Astrocyte of the hippocampus (primary cell): ENCODE measurements at regions not wholly inside any gene's neighbourhood (a gene's known extent, or its start where the extent isn't known, plus 50 kb on each side); places are given as distances from the start of the nearest gene placed in this dataset.
"Not testable (repeated sequence)": the region's sequence is repeated elsewhere in the genome, so short reads cannot be mapped to it uniquely, and the experiment has no call there.

Source experiments
- DNase-seq: peaks from one replicate; pipeline ENCODE4 v3.0.0; 2011; ENCODE audit warnings: low read depth, low spot score

GRCh38 chr13:80865329-80865728, 524.4 kb upstream of the SPRY2 start:
- no peak for DNase-seq

GRCh38 chr13:80862456-80862855, 521.5 kb upstream of the SPRY2 start:
- DNase-seq = no peak

- no peak for DNase-seq
These were observed 519.9 kb upstream of the SPRY2 start for GRCh38 chr13:80860845-80861244.

GRCh38 chr13:80858131-80858530, 517.2 kb upstream of the SPRY2 start:
- no peak for DNase-seq

GRCh38 chr13:80857321-80857720, 516.4 kb upstream of the SPRY2 start:
- no peak for DNase-seq

- DNase-seq = no peak
These were observed 509.8 kb upstream of the SPRY2 start for GRCh38 chr13:80850771-80851170.

GRCh38 chr13:80844164-80844563, 503.2 kb upstream of the SPRY2 start:
- no peak for DNase-seq

GRCh38 chr13:80841414-80841813, 500.5 kb upstream of the SPRY2 start:
- DNase-seq = no peak

GRCh38 chr13:80840316-80840976, 499.5 kb upstream of the SPRY2 start:
- DNase-seq = peak; percentile 11

- no peak for DNase-seq
These were observed 495.0 kb upstream of the SPRY2 start for GRCh38 chr13:80835902-80836301.

GRCh38 chr13:80830431-80830830, 489.5 kb upstream of the SPRY2 start:
- DNase-seq = no peak

- DNase-seq = no peak
These were observed 487.8 kb upstream of the SPRY2 start for GRCh38 chr13:80828759-80829158.

GRCh38 chr13:80825276-80825675, 484.4 kb upstream of the SPRY2 start:
- DNase-seq = no peak

- peak; percentile 8 for DNase-seq
These were observed 483.3 kb upstream of the SPRY2 start for GRCh38 chr13:80824229-80824628.

- DNase-seq = no peak
These were observed 482.5 kb upstream of the SPRY2 start for GRCh38 chr13:80823472-80823871.

GRCh38 chr13:80821466-80821865, 480.5 kb upstream of the SPRY2 start:
- peak; percentile 20 for DNase-seq

GRCh38 chr13:80817979-80818378, 477.1 kb upstream of the SPRY2 start:
- DNase-seq = no peak

- DNase-seq = peak; percentile 7
These were observed 473.6 kb upstream of the SPRY2 start for GRCh38 chr13:80814541-80814940.

- DNase-seq = not testable (repeated sequence)
These were observed 469.4 kb upstream of the SPRY2 start for GRCh38 chr13:80810294-80810693.

- no peak for DNase-seq
These were observed 462.0 kb upstream of the SPRY2 start for GRCh38 chr13:80802946-80803345.

GRCh38 chr13:80798576-80799133, 457.7 kb upstream of the SPRY2 start:
- DNase-seq = no peak

GRCh38 chr13:80787604-80788003, 446.7 kb upstream of the SPRY2 start:
- no peak for DNase-seq

- DNase-seq = peak; percentile 66
These were observed 443.1 kb upstream of the SPRY2 start for GRCh38 chr13:80783926-80784565.
